ENCODE measurements at regions not wholly inside any gene's neighbourhood (a gene's known extent, or its start where the extent isn't known, plus 50 kb on each side); places are given as distances from the start of the nearest gene placed in this dataset.
"Not testable (repeated sequence)": the region's sequence is repeated elsewhere in the genome, so short reads cannot be mapped to it uniquely, and the experiment has no call there.

- DNase-seq = no peak
Observed at GRCh38 chr5:158245513-158245912, 386.6 kb upstream of the CLINT1 start.

- DNase-seq = no peak
Observed at GRCh38 chr5:158244882-158245281, 385.9 kb upstream of the CLINT1 start.

- DNase-seq = no peak
Observed at GRCh38 chr5:158236511-158237335, 377.8 kb upstream of the CLINT1 start.

GRCh38 chr5:158235159-158235547 is 376.2 kb upstream of the CLINT1 start:
- no peak for DNase-seq

- DNase-seq = no peak
Observed at GRCh38 chr5:158234323-158235158, 375.6 kb upstream of the CLINT1 start.

GRCh38 chr5:158233735-158234322 is 374.9 kb upstream of the CLINT1 start:
- DNase-seq = no peak

GRCh38 chr5:158227314-158227713 is 368.4 kb upstream of the CLINT1 start:
- DNase-seq = not testable (repeated sequence)

GRCh38 chr5:158226496-158226895 is 367.6 kb upstream of the CLINT1 start:
- DNase-seq = no peak

- no peak for DNase-seq
Observed at GRCh38 chr5:158224253-158224652, 365.3 kb upstream of the CLINT1 start.

GRCh38 chr5:158223054-158223600 is 364.2 kb upstream of the CLINT1 start:
- DNase-seq = no peak

GRCh38 chr5:158212917-158213316 is 354.0 kb upstream of the CLINT1 start:
- DNase-seq = no peak

GRCh38 chr5:158212237-158212636 is 353.3 kb upstream of the CLINT1 start:
- DNase-seq = no peak

- DNase-seq = no peak
Observed at GRCh38 chr5:158209219-158209908, 350.4 kb upstream of the CLINT1 start.

GRCh38 chr5:158207733-158208132 is 348.8 kb upstream of the CLINT1 start:
- DNase-seq = no peak

- DNase-seq = no peak
Observed at GRCh38 chr5:158205992-158206391, 347.0 kb upstream of the CLINT1 start.

GRCh38 chr5:158203261-158203660 is 344.3 kb upstream of the CLINT1 start:
- no peak for DNase-seq

- DNase-seq = no peak
Observed at GRCh38 chr5:158202801-158203200, 343.9 kb upstream of the CLINT1 start.

- no peak for DNase-seq
Observed at GRCh38 chr5:158200619-158201018, 341.7 kb upstream of the CLINT1 start.

GRCh38 chr5:158198636-158199035 is 339.7 kb upstream of the CLINT1 start:
- no peak for DNase-seq

GRCh38 chr5:158195416-158196210 is 336.7 kb upstream of the CLINT1 start:
- DNase-seq = no peak

GRCh38 chr5:158194561-158194976 is 335.6 kb upstream of the CLINT1 start:
- no peak for DNase-seq

GRCh38 chr5:158193395-158193794 is 334.4 kb upstream of the CLINT1 start:
- DNase-seq = not testable (repeated sequence)
